ENCODE measurements at regions not wholly inside any gene's neighbourhood (a gene's known extent, or its start where the extent isn't known, plus 50 kb on each side); places are given as distances from the start of the nearest gene placed in this dataset.

GRCh38 chr3:150270883-150271590 is 137.1 kb upstream of the TSC22D2 start:
- Histone ChIP-seq H2AK5ac (ENCODE audit: low read depth, low read length) (no peak overlapping the region), H3K9me3 (ENCODE audit: insufficient read depth in 2 of 2, low read depth in 1 of 2, low read length in 1 of 2) (no peaks in the 10 kb centered on the region), H3K23ac (ENCODE audit: insufficient read length) (no peak overlapping the region), H2BK12ac (ENCODE audit: low read depth, low read length) (no peak overlapping the region), H3K56ac (replicated peaks; ENCODE audit: insufficient read length, low read depth, low read length) (no peak overlapping the region), H3K14ac (ENCODE audit: insufficient read length) (no peak overlapping the region), H4K91ac (replicated peaks; ENCODE audit: insufficient read length, low read length) (no peak overlapping the region), H3K79me1 (ENCODE audit: low read depth, low read length) (no peaks in the 10 kb centered on the region), H2BK5ac (ENCODE audit: low read depth, low read length) (no peak overlapping the region), H4K5ac (ENCODE audit: insufficient read length, low read depth, low read length) (no peak overlapping the region), H3K27ac (ENCODE audit: low read depth, low read length) (no peak overlapping the region), H3K18ac (ENCODE audit: extremely low read depth, low read length) (no peak overlapping the region), H3K9ac (replicated peaks in 1 of 4; ENCODE audit: extremely low read depth in 1 of 4, low read depth in 3 of 4, low read length in 3 of 4) (no peak overlapping the region), H4K20me1 (replicated peaks in 1 of 2; ENCODE audit: control insufficient read depth in 1 of 2, insufficient read depth in 2 of 2, low read length in 2 of 2) (no peaks in the 10 kb centered on the region), H3K4ac (replicated peaks; ENCODE audit: insufficient read length, low read depth, low read length) (no peak overlapping the region), H2BK20ac (ENCODE audit: low read length) (no peak overlapping the region), H3K4me3 (ENCODE audit: extremely low read depth in 1 of 4, insufficient read depth in 2 of 4, low read depth in 3 of 4, low read length in 4 of 4) (no peak overlapping the region), H2BK120ac (replicated peaks; ENCODE audit: low read depth, low read length) (no peak overlapping the region), H3K36me3 (ENCODE audit: control insufficient read depth in 2 of 4, insufficient read depth in 4 of 4, low read length in 3 of 4) (no peaks in the 10 kb centered on the region), H4K8ac (ENCODE audit: extremely low read depth, insufficient read depth, low read length) (no peak overlapping the region), H3K4me1 (replicated peaks in 1 of 4; ENCODE audit: control insufficient read depth in 3 of 4, insufficient read depth in 4 of 4, low read length in 3 of 4) (no peaks in the 10 kb centered on the region), H3K79me2 (ENCODE audit: control insufficient read depth in 1 of 2, insufficient read depth in 2 of 2, low read length in 2 of 2) (no peaks in the 10 kb centered on the region), H2AFZ (ENCODE audit: low read length) (no peak overlapping the region), H3K23me2 (ENCODE audit: low read depth, low read length) (no peaks in the 10 kb centered on the region), H3K4me2 (ENCODE audit: insufficient read depth in 1 of 2, low read depth in 2 of 2, low read length in 2 of 2) (no peak overlapping the region), H3K27me3 (replicated peaks in 1 of 4; ENCODE audit: control insufficient read depth in 3 of 4, extremely low read depth in 1 of 4, insufficient read depth in 3 of 4, low read length in 3 of 4) (no peaks in the 10 kb centered on the region), H2BK15ac (ENCODE audit: low read length) (no peak overlapping the region)
- FAIRE-seq (no peak), DNase-seq (ENCODE audit: low read depth in 1 of 2, low spot score in 2 of 2) (no peak)
- POLR2A ChIA-PET (ENCODE audit: partially characterized antibody) = no interaction called here
- 95% methylated on average over 4 of the region's 4 CpGs; no CpG with 5 or more reads in 1 of the 2 experiments for WGBS, 2 experiments (ENCODE audit: extremely low coverage in 1 of 2, insufficient coverage in 1 of 2, insufficient read length in 1 of 2, insufficient replicate concordance in 2 of 2, low coverage in 1 of 2, low lambda C conversion rate in 2 of 2, missing lambda C conversion rate in 1 of 2)
- CTCF ChIA-PET (ENCODE audit: partially characterized antibody) = interaction anchor here (1.3 to 3.0 kb wide), 3 partner anchors 16 to 33 kb away, joined by 4 to 16 read pairs (median 5); no protein-coding TSS in a partner anchor
- no peak for TF ChIP-seq MAFK (IDR thresholded peaks at IDR 0.05; ENCODE audit: low read depth, low read length)
- TF ChIP-seq NANOG (IDR thresholded peaks at IDR 0.05; ENCODE audit: insufficient read depth, low read depth, low read length, poor library complexity, severe bottlenecking) = no peak
- no peak for TF ChIP-seq RXRA (IDR thresholded peaks at IDR 0.05; ENCODE audit: insufficient read depth, low read depth, low read length)
- TF ChIP-seq SP1 (IDR thresholded peaks at IDR 0.05; ENCODE audit: low read depth, low read length) = no peak
- no peak for TF ChIP-seq CHD2 (IDR thresholded peaks at IDR 0.05; ENCODE audit: low read length)
- no peak for TF ChIP-seq BRCA1 (IDR thresholded peaks at IDR 0.05; ENCODE audit: low read depth, low read length)
- TF ChIP-seq HDAC6 (IDR thresholded peaks at IDR 0.05; ENCODE audit: low read depth, low read length) = no peak
- TF ChIP-seq GTF2F1 (IDR thresholded peaks at IDR 0.05; ENCODE audit: borderline replicate concordance, low read depth, low read length) = no peak
- TF ChIP-seq NRF1 (IDR thresholded peaks at IDR 0.05; ENCODE audit: low read depth, low read length) = no peak
- TF ChIP-seq CBX5 (IDR thresholded peaks at IDR 0.05; ENCODE audit: low read depth, low read length) = no peak
- no peak for TF ChIP-seq YY1 (IDR thresholded peaks at IDR 0.05; ENCODE audit: low read depth, low read length)
- no peak for TF ChIP-seq POLR2AphosphoS5 (IDR thresholded peaks at IDR 0.05; ENCODE audit: low read depth, low read length)
